NCI-H2227 treated with DMSO at 0.1 percent for 48 hours (cell line): ENCODE measurements at regions not wholly inside any gene's neighbourhood (a gene's known extent, or its start where the extent isn't known, plus 50 kb on each side); places are given as distances from the start of the nearest gene placed in this dataset.
"Not testable (repeated sequence)": the region's sequence is repeated elsewhere in the genome, so short reads cannot be mapped to it uniquely, and the experiment has no call there.

ENCODE experiments used
- DNase-seq: peaks from one replicate; lab custom pipeline; 2025; lab: John Stamatoyannopoulos, UW

DNA sequence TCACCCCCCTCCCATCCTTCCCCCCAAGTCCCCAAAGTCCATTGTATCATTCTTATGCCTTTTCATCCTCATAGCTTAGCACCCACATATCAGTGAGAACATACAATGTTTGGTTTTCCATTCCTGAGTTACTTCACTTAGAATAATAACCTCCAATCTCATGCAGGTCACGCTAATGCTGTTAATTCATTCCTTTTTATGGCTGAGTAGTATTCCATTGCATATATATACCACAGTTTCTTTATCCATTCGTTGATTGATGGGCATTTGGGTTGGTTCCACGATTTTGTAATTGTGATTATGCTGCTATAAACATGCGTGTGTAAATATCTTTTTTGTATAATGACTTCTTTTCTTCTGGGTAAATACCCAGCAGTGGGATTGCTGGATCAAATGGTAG, 621.9 kb upstream of the NRP1 start:
- not testable (repeated sequence) for DNase-seq

DNA sequence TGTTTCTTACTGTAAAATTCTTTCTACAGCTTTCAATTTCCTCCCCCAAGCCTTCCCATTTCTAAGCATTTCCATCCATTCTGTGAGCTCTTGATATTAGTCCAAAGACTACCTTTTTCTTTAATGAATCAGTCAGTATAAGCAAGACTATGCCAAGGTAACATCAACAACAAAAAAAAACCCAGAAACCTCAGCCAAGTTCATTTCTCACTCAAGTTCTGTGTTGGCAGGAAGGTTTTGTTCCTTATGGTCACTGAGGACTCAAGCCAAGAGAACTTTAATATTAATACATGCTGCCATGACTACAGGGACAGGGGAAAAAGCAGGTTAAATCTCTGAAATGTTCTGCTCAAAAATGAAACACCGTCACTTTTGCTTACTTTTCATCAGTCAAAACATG, 621.2 kb upstream of the NRP1 start:
- no peak for DNase-seq

DNA sequence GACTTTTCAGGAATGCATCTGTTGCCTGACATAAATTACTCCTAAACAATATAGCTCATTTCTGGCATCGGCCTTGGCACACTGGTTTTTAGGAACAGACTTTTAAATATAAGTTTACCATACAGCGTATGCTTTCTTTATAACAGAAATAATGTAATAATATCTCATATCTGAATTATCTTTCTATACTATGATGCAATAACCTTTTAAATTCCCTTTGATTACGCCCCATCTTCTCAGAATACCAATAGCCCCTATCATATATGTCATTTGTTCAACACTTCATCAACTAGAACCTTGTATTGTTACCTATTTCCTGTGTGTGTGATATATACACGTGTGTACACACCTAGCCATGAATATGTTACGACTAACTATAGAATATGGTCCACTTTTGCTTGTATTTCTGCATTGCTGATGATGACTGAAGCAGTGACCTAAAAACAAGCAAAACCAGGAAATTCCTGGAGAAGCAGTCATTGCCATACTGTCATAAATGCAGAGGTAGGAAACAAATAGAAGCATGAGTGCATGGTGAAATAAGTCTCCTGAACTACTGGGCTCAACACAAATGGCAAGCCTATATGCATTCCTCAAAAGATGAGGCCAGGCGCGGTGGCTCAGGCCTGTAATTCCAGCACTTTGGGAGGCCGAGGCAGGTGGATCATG, 618.4 kb upstream of the NRP1 start:
- DNase-seq, result no peak

DNA sequence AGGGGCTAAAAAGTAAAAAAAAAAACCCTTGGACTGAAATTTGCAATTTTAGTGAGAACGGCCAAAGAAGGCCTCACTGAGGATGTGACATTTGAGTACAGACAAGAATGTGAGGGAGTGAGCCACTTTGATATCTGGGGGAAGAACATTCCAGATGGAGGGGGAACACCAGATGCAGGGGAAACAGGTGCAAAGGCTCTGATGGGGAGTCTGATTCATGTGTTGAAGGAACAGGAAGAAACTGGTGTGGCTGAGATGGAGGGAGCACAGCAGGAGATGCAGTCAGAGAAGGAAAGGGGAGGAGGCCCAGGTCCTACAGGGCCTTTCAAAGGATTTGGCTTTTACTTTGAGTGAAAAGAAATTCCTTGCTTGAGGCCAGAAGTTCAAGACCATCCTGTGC, 615.7 kb upstream of the NRP1 start:
- DNase-seq, result no peak

DNA sequence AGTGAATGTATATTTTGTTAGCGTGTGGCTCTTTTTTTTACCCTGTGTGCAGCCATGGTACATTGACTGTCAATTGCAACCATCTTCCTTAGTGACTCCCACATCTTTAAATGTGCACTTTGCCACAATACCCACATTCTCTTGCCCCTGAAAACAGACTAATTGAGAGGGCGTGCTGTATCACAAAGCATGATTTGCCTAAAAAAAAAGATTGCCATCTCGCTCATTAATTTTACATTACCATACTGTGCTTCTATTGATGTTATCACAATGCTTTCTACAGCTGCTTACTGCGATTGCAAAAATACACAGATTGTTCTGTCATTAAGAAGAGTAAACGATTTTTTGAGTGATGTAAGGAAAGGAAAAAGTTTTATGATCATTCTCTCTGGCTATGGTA, 613.1 kb upstream of the NRP1 start:
- DNase-seq, result no peak

DNA sequence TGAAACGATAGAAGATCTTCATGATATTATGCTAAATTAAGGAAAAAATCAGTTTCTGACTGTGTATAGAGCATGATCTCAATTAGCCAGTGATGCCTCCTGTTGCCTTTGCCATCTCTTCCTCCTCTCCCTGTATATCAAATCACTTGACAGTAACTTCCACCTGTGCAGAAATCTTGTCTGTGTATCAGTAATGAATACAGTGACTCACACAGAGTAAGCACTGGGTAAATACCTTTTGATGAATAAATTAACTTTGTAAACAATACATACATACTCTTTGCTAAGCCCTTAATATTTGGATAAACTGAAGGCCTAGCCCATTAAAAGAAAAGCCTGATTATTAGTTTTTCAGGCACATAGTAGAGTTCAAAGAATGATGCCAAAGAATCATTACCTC, 610.6 kb upstream of the NRP1 start:
- no peak for DNase-seq

DNA sequence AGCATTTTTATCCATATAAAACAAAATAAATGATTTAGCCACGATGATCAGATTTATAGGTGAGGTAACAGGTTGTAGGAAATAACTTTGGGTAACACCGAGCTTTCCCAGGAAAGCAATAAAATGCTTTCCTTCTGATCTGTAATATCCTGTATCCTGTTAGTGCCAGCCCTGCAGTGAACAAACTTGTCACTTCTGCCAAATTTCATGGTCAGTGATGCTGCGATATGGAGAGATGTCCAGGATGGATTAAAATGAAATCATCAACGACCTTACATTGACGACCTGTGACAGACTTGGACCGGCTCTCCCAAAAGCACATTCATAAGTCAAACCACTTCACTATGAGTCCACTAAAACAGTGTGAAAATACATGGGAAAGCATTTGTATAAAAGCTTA, 608.0 kb upstream of the NRP1 start:
- no peak for DNase-seq

DNA sequence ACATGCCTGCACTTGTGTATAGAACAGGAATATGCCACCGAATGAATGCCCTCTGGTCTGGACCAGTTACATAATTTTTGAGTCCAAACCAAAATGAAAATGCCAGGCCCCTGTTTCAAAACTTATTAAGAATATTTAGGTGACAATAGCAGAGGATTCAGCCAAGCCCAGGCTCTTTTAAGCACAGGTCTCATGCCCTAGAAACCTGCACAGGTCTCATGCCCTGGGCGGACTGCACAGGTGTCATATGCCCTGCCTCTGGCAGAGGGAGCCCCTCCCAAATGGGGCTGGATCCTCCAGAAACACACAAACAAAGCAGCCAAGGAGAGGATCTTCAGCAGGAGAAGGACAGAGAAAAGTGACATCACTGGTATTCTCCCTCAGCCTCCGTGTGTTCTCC, 605.4 kb upstream of the NRP1 start:
- no peak for DNase-seq

DNA sequence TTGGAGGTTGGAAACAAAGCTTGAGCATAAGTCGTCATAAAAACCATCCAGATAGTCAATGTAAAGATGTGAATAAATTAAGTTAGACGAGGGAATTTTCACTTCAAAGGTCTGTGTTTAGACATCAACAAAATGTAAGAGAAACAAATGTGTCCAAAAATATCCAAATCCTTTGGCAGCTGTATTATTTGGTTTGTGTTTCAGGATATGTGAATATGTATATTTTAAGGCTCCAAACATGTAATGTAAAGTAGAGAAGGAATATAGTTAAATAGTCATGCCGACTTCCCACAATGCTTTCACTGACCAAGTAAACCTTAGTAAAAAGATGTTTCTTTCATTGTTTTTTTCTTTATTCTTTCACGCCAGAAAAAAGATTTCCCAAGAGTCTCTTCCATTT, 604.9 kb upstream of the NRP1 start:
- no peak for DNase-seq

DNA sequence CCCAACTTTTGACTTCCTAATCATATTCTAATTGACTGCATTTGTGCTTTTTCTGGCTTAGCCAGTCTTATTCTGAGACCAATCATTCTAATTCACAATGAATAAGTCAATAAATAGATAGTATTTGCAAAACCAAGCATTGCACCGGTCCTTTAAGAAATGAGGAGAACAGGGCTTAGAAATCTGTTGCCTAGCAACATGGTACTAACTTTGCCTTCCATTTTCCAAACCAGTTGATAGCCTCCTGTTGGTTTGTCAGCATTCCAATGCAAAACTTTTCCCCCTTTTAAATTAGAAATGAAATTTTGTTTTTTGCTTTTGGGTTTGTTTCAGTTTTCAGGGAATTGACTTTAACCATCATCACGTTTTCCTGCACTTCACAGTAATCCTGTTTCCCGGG, 603.5 kb upstream of the NRP1 start:
- DNase-seq, result no peak

DNA sequence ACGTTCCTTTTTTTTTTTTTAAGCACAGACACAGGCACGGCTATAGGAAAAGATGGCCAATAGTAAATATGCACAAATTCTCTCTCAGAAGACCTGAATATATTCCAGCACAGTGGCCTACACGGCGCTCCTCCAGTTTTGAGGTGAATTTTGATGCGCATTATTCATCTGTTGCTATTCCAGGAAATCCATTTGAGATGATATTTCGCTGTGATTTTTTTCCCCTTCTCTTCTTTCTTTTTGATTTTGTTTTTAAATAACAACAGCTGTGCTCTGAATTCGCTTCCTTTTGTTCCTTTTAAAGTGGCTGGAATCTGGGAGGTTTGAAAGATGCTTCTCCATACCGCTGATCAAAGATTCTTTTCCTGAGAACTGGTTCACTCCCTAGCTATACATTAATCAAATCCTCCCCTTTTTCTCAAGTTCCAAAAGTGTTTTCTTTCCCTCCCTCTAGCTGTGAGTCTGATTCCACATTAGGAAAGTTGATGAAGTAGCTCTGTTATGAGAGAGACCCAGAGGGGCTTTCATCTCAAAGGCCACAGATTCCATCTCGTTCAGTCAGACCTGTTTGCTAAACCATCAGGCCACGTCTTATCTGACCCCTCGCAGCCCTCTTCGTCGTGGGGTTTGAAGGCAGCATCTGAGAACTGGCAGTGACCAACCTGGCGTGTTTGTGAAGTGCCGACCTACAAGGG, 602.7 kb upstream of the NRP1 start:
- no peak for DNase-seq

DNA sequence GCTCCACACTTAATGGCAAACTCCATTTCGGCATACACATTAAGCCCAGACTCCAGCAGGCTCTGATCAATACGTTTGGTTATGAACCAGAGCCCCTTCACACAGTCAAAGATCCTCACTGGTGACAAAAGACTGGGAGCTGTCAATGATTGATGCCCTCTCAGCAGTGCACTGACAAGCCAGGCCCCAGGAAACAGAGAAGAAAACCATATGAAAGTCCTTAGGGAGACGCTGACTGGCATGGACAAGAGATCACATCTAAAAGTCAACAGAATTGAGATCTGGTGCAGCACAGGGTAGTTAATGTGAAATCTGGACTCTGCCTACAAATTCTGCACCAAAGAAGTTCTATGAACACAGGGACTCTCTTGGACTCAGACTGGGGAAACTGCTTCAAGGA, 600.9 kb upstream of the NRP1 start:
- DNase-seq, result no peak

DNA sequence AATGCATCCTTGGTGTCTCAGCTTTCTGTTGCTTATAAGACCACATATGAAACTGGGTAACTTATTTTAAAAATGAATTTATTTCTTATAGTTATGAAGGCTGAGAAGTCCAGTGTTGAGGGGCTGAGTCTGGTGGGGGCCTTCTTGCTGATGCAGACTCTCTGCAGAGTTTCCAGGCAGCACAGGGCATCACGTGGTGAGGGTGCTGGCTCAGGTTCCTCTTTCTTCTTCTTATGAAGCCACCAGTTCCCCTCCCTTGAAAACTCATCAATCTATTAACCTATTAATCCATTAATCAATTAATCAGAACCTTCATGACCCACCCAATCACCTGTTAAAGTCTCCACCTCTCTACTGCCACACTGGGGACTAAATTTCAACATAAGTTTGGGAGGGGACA, 595.6 kb upstream of the NRP1 start:
- no peak for DNase-seq

DNA sequence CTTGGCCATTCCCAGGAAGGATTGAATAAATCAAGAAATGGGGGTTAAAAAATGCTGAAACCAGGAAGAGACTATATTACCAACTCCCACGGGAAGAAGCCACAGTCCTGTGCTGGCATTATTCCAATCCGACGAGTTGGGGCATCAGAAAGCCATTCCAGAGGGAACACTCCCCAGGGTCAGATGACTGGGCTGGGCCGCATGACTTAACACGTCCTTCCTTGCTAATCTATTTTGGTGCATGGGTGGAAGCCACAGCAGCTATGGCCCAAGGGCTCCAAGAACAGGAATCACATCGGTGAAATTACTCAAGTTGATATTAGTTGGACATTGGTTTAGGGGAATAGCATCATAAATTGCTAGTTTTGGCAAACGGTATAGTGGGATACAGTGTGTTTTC, 592.9 kb upstream of the NRP1 start:
- no peak for DNase-seq

DNA sequence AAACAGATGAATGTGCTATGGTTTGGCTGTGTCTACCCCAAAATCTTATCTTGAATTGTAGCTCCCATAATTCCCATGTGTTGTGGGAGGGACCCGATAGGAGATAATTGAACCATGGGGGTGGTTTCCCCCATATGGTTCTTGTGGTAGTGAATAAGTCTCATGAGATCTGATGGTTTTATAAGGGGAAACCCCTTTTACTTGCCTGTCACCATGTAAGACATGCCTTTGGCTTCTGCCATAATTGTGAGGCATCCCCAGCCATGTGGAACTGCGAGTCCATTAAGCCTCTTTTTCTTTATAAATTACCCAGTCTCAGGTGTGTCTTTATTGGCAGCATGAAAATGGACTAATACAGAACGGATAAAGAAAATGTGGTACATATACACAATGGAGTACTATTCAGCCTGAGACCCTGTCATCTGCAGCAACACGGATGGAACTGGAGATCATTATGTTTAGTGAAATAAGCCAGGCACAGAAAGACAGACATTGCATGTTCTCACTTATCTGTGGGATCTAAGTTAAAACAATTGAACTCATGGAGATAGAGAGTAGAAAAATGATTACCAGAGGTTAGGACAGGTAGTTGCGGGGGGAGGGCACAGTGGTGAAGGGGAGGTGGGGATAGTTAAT, 587.6 kb upstream of the NRP1 start:
- no peak for DNase-seq

DNA sequence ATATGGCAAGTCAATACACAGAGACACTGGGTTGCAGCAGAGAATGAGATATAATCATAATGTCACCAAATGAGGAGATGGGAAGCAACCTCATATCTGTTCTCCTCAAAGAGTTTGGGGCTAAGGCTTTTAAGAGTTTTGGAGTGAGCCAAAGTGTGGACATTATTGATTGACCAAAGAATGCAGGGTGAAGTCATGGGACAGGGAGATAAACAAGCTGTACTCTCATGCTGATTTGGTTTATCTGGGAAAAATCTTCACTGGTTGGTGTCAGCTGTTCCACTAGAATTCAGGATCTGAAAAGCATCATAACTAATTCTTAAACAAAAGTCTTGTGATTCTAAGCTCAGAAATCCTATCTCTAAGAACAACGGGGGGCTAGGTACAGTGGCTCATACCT, 585.9 kb upstream of the NRP1 start:
- DNase-seq, result no peak

DNA sequence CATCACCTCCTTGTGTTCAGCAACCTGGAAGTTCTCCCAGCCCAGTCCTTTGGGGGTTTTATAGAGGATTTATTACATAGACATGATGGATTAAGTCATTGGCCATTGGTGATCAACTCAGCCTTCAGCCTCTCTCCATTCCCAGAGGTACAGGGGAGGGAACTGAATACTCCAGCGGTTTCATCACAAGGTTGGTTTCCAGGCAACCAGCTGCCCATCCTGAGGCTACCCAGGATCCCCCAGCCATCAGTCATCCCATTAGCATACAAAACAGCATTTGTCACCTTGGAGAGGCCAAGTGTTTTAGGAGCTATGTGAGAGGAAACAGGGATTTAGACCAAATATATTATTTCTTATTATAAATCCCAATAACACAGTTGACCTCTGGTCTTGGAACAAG, 584.8 kb upstream of the NRP1 start:
- no peak for DNase-seq

DNA sequence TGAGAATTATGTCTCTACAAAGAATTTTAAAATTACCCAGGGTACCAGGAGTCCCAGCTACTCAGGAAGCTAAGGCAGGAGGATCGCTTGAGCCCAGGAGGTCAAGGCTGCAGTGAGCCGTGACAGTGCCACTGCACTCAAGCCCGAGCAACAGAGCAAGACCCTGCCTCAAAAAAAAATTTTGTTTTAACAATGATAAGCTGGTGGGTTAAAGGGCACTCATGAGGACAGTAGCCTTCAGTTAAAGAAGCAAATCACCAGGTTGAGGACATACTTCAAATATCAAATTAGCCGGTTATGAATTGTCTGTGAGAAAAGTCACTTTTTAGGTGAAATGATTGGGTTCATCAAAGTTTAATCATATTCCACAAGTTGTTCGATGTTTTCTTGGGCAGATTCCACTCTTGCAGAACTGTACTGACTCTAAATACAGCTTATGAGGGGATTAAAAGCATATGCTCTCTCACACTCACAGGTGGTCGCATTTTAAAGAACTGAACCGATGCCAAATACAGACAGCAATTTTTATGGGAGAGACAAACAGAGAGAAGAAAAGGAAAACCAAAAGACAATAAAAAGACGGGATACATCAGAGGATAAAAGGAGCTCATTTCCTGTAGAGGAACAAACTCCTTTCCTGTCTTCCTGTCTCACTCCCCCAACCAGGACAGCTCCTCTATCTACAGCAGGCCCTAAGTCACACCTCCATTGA, 582.8 kb upstream of the NRP1 start:
- no peak for DNase-seq

DNA sequence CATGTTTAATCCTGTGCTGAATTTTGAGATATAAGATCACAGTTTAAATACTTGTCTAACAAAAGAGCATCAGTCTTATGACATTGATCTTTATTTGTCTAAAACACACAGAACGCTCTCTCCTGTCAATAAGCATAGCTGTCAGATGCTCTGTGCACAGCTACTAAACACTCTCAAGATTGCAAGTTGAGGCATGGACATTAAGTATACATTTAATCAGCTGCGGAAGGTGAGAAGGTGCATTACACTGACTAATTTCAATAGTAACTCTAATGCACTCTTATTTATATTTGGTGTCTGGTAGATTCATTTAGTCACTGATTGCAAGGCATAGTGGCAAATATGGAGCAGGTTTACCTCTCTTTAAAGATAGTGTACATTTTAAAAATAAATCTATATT, 580.3 kb upstream of the NRP1 start:
- no peak for DNase-seq

DNA sequence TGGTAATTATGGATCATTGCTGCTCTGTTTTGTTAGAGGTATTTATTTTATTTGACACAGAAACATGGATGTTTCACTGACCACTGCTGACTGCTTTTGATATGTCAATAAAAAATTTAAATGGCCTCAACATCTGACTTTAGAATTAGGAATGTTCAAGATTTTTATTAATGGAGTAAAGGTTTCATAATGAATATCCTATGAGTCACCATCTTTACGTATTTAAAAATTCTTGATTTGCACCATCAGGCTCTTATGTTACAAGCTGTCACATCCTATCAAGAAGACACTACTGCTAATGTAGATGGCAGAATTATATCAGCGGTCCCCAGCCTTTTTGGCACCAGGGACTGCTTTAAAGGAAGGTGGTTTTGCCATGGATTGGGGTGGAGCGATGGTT, 578.7 kb upstream of the NRP1 start:
- DNase-seq, result no peak

DNA sequence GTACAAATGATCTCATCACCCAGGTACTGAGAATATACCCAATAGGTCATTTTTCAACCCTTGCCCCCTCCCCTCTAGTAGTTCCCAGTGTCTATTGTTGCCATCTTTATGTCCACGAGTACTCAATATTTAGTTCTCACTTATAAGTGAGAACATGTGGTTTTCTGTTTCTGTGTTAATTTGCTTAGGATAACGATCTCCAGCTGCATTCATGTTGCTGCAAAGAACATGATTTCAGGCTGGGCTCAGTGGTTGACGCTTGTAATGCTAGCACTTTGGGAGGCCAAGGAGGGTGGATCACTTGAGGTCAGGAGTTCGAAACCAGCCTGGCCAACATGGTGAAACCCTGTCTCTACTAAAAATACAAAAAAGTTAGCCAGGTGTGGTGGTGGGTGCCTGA, 575.0 kb upstream of the NRP1 start:
- not testable (repeated sequence) for DNase-seq

DNA sequence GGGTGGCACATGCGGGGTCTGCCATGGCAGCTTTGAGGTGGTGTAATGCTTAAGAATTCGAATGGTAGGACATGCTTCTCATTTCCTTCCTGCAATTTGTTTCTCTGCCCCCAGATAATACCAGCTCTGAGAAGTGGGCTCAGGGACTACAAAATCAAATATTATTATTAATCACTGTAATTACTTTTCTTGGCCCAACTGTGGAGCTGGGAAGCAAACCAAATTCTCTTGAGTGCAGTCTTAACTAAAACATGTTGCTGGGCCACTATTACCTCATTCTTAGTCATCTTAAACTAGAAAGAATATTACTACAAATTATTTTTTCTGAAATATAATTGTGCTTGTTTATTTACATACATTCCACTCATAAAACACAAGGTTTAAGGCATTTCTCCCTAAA, 566.7 kb upstream of the NRP1 start:
- DNase-seq, result no peak

DNA sequence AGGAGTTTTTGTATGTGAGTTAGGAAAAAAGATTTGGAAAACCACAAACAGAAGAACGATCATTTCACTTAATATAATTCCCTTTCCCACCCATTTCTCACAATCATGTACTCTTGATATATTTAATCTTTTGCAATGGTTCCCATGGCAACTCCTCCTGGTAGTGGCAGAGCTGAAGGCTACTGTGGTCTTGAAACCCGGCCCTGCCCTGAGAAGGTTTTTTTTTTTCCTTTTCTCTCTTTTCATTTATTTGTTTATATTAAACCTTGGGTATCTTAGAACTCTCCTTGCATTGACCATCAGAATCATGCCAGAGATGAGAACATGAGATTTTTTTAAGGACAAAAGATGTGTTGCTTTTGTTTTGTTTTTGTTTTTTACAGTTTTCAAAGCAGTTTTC, 566.1 kb upstream of the NRP1 start:
- DNase-seq, result no peak
